ENCODE measurements at regions not wholly inside any gene's neighbourhood (a gene's known extent, or its start where the extent isn't known, plus 50 kb on each side); places are given as distances from the start of the nearest gene placed in this dataset.

- no peak for DNase-seq
Observed at GRCh38 chr18:38052879-38053590, 487.4 kb upstream of the CELF4 start.

- DNase-seq = no peak
Observed at GRCh38 chr18:38047820-38048219, 482.2 kb upstream of the CELF4 start.

- no peak for DNase-seq
Observed at GRCh38 chr18:38046651-38047050, 481.1 kb upstream of the CELF4 start.

- no peak for DNase-seq
Observed at GRCh38 chr18:38045845-38046244, 480.2 kb upstream of the CELF4 start.

- no peak for DNase-seq
Observed at GRCh38 chr18:38042211-38042890, 476.8 kb upstream of the CELF4 start.

GRCh38 chr18:38038242-38038641 lies 472.6 kb upstream of the CELF4 start:
- no peak for DNase-seq

GRCh38 chr18:38035193-38035592 lies 469.6 kb upstream of the CELF4 start:
- DNase-seq = no peak

GRCh38 chr18:38033282-38033681 lies 467.7 kb upstream of the CELF4 start:
- no peak for DNase-seq

- no peak for DNase-seq
Observed at GRCh38 chr18:38032516-38032915, 466.9 kb upstream of the CELF4 start.

- peak; percentile 66 to 75 for DNase-seq
Observed at GRCh38 chr18:38028946-38029345, 463.3 kb upstream of the CELF4 start.

GRCh38 chr18:38025433-38026038 lies 459.9 kb upstream of the CELF4 start:
- no peak for DNase-seq

- DNase-seq = no peak
Observed at GRCh38 chr18:38023871-38024270, 458.3 kb upstream of the CELF4 start.

- DNase-seq = no peak
Observed at GRCh38 chr18:38022234-38022633, 456.6 kb upstream of the CELF4 start.

GRCh38 chr18:38019292-38019691 lies 453.7 kb upstream of the CELF4 start:
- no peak for DNase-seq

GRCh38 chr18:38010971-38011857 lies 445.6 kb upstream of the CELF4 start:
- no peak for DNase-seq

- DNase-seq = no peak
Observed at GRCh38 chr18:38010037-38010436, 444.4 kb upstream of the CELF4 start.

- no peak for DNase-seq
Observed at GRCh38 chr18:38009320-38009719, 443.7 kb upstream of the CELF4 start.

GRCh38 chr18:38007676-38008330 lies 442.2 kb upstream of the CELF4 start:
- no peak for DNase-seq

GRCh38 chr18:38007026-38007425 lies 441.4 kb upstream of the CELF4 start:
- no peak for DNase-seq

GRCh38 chr18:38006541-38006940 lies 440.9 kb upstream of the CELF4 start:
- no peak for DNase-seq

- no peak for DNase-seq
Observed at GRCh38 chr18:37997695-37998094, 432.1 kb upstream of the CELF4 start.

- DNase-seq = no peak
Observed at GRCh38 chr18:37987901-37988300, 422.3 kb upstream of the CELF4 start.

GRCh38 chr18:37986665-37987064 lies 421.1 kb upstream of the CELF4 start:
- DNase-seq = no peak

Data from cerebellar nuclear complex (tissue), 1 donor.